OCI-LY1 (cell line): ENCODE measurements at regions not wholly inside any gene's neighbourhood (a gene's known extent, or its start where the extent isn't known, plus 50 kb on each side); places are given as distances from the start of the nearest gene placed in this dataset.

ENCODE experiments used
- H2AFZ ChIP-seq: fragments of 200-600 bp; sonication (generic), shearing (Covaris generic); 2 replicates; pipeline ENCODE4 v1.6.0; 2014; ENCODE audit warnings: antibody characterized with exemption, mild to moderate bottlenecking, low read length
- H3F3A ChIP-seq: fragments of 200-600 bp; sonication (generic), shearing (Covaris generic); 2 replicates; pipeline ENCODE4 v1.6.0; 2014; ENCODE audit warnings: mild to moderate bottlenecking, antibody characterized with exemption, low read length, moderate library complexity; ENCODE audit not compliant: insufficient read depth
- H3K27ac ChIP-seq: fragments of 200-600 bp; sonication (generic); 2 replicates; pipeline ENCODE4 v1.5.1; 2014; ENCODE audit warnings: low read length, mixed run types, mild to moderate bottlenecking, low read depth; ENCODE audit not compliant: poor library complexity, severe bottlenecking
- H3K27me3 ChIP-seq: fragments of 200-600 bp; sonication (generic); 2 replicates; pipeline ENCODE4 v1.6.0; 2014; ENCODE audit warnings: antibody characterized with exemption, mild to moderate bottlenecking, low read length, moderate library complexity; ENCODE audit not compliant: insufficient read depth
- H3K36me3 ChIP-seq: fragments of 200-600 bp; sonication (generic); 2 replicates; pipeline ENCODE4 v1.6.1; 2014; ENCODE audit warnings: mild to moderate bottlenecking, antibody characterized with exemption, low read length, moderate library complexity, mixed read lengths; ENCODE audit not compliant: insufficient read depth
- H3K4me1 ChIP-seq: fragments of 200-600 bp; sonication (generic); 2 replicates; pipeline ENCODE4 v1.5.1; 2014; ENCODE audit warnings: mild to moderate bottlenecking, low read length, moderate library complexity; ENCODE audit not compliant: insufficient read depth, severe bottlenecking
- H3K4me2 ChIP-seq: fragments of 200-600 bp; sonication (generic), shearing (Covaris generic); 2 replicates; pipeline ENCODE4 v1.6.1; 2014; ENCODE audit warnings: low read length
- H3K4me3 ChIP-seq: fragments of 200-600 bp; sonication (generic); 2 replicates; pipeline ENCODE4 v1.5.1; 2014; ENCODE audit warnings: low read length, low read depth, mild to moderate bottlenecking, mixed read lengths; ENCODE audit not compliant: poor library complexity, severe bottlenecking
- H3K79me2 ChIP-seq: fragments of 200-600 bp; shearing (Covaris generic); 2 replicates; pipeline ENCODE4 v1.6.1; 2016; ENCODE audit warnings: mixed run types, low read length, mixed read lengths; ENCODE audit not compliant: insufficient read depth
- H3K9ac ChIP-seq: fragments of 200-600 bp; sonication (generic), shearing (Covaris generic); 2 replicates; pipeline ENCODE4 v1.6.1; 2014; ENCODE audit warnings: mild to moderate bottlenecking, low read length, mixed read lengths
- H3K9me2 ChIP-seq: fragments of 200-600 bp; sonication (generic), shearing (Covaris generic); 2 replicates; pipeline ENCODE4 v1.6.1; 2014; ENCODE audit warnings: low read depth, mild to moderate bottlenecking, low read length, mixed read lengths
- H3K9me3 ChIP-seq: fragments of 200-600 bp; shearing (Covaris generic); 2 replicates; pipeline ENCODE4 v1.6.1; 2014; ENCODE audit warnings: low read length, mixed read lengths
- H4K20me1 ChIP-seq: fragments of 200-600 bp; sonication (generic), shearing (Covaris generic); 2 replicates; pipeline ENCODE4 v1.6.0; 2016; ENCODE audit warnings: mild to moderate bottlenecking, low read length; ENCODE audit not compliant: insufficient read depth
- CTCF ChIP-seq: fragments of 200-600 bp; sonication (generic), shearing (Covaris generic); IDR thresholded peaks from 2 replicates; pipeline ENCODE4 v1.5.1; 2017; ENCODE audit warnings: mild to moderate bottlenecking, antibody characterized with exemption, low read length, moderate library complexity, mixed read lengths
- EZH2 ChIP-seq: fragments of 200-600 bp; sonication (generic), shearing (Covaris generic); IDR thresholded peaks from 2 replicates; pipeline ENCODE4 v1.8.0; 2017; ENCODE audit warnings: borderline replicate concordance, mixed run types, mild to moderate bottlenecking, antibody characterized with exemption, low read length, moderate library complexity, mixed read lengths

- H3K27me3 ChIP-seq: no peaks in the 10 kb centered on the region
- no peaks in the 10 kb centered on the region for H3F3A ChIP-seq
- H3K79me2 ChIP-seq: no peaks in the 10 kb centered on the region
- no peaks in the 10 kb centered on the region for H3K9me3 ChIP-seq
- no peaks in the 10 kb centered on the region for H4K20me1 ChIP-seq
- H3K4me3 ChIP-seq: no peak overlapping the region
- H3K36me3 ChIP-seq: no peaks in the 10 kb centered on the region
- TF ChIP-seq EZH2 (no peak), CTCF (no peak)
- no peak overlapping the region for H3K9ac ChIP-seq
- H2AFZ ChIP-seq: no peak overlapping the region
- no peak overlapping the region for H3K4me2 ChIP-seq
- no peaks in the 10 kb centered on the region for H3K4me1 ChIP-seq
- H3K9me2 ChIP-seq: no peaks in the 10 kb centered on the region
- H3K27ac ChIP-seq: no peak overlapping the region
Observed at GRCh38 chr10:69731184-69731583, 70.5 kb upstream of the COL13A1 start.

GRCh38 chr10:69731698-69732097 is 70.0 kb upstream of the COL13A1 start:
- Histone ChIP-seq H3K9me3 (no peaks in the 10 kb centered on the region), H2AFZ (no peak overlapping the region), H4K20me1 (no peaks in the 10 kb centered on the region), H3K9ac (no peak overlapping the region), H3K9me2 (no peaks in the 10 kb centered on the region), H3K4me2 (no peak overlapping the region), H3K79me2 (no peaks in the 10 kb centered on the region), H3K36me3 (no peaks in the 10 kb centered on the region), H3K27me3 (no peaks in the 10 kb centered on the region), H3K4me1 (no peaks in the 10 kb centered on the region), H3F3A (no peaks in the 10 kb centered on the region), H3K27ac (no peak overlapping the region), H3K4me3 (no peak overlapping the region)
- TF ChIP-seq CTCF: no peak
- TF ChIP-seq EZH2: no peak

GRCh38 chr10:69732147-69732825 is 69.4 kb upstream of the COL13A1 start:
- Histone ChIP-seq H4K20me1 (no peaks in the 10 kb centered on the region), H3K9ac (no peak overlapping the region), H2AFZ (no peak overlapping the region)

More at GRCh38 chr10:69732147-69732825, 69.4 kb upstream of the COL13A1 start:
- no peak overlapping the region for H3K27ac ChIP-seq
- H3K4me2 ChIP-seq: no peak overlapping the region
- H3K36me3 ChIP-seq: no peaks in the 10 kb centered on the region
- H3F3A ChIP-seq: no peaks in the 10 kb centered on the region
- H3K9me2 ChIP-seq: no peaks in the 10 kb centered on the region
- no peaks in the 10 kb centered on the region for H3K9me3 ChIP-seq
- no peaks in the 10 kb centered on the region for H3K4me1 ChIP-seq
- TF ChIP-seq CTCF (no peak), EZH2 (no peak)
- no peaks in the 10 kb centered on the region for H3K27me3 ChIP-seq
- no peak overlapping the region for H3K4me3 ChIP-seq
- no peaks in the 10 kb centered on the region for H3K79me2 ChIP-seq
